T47D (cell line): ENCODE measurements at regions not wholly inside any gene's neighbourhood (a gene's known extent, or its start where the extent isn't known, plus 50 kb on each side); places are given as distances from the start of the nearest gene placed in this dataset.
"Not testable (repeated sequence)": the region's sequence is repeated elsewhere in the genome, so short reads cannot be mapped to it uniquely, and the experiment has no call there.

Experiments used
- DNase-seq, 2 experiments: peaks; one replicate each; pipeline versions ENCODE4 v3.0.0 to v3.0.0-alpha.2; 2011 to 2012; ENCODE audit warnings: low read depth in 1 of 2, low spot score in 1 of 2
- JUND ChIP-seq: IDR thresholded peaks from 2 replicates; pipeline ENCODE4 v1.6.1; 2012; ENCODE audit warnings: low read depth
- in situ Hi-C: cut with HindIII; loops from 2 replicates; pipeline ENCODE4 v1.10.0; 2016; ENCODE audit warnings: low sequenced_read_pairs, low pct_unique_long_range_greater_than_20kb

GRCh38 chr15:81812456-81812855 is 233.4 kb downstream of the MEX3B start:
- TF ChIP-seq JUND = no peak
- in situ Hi-C loops = no loop called here
- DNase-seq = no peak

GRCh38 chr15:81811736-81812135 is 234.1 kb downstream of the MEX3B start:
- no peak for DNase-seq
- in situ Hi-C loops = no loop called here
- TF ChIP-seq JUND = no peak

- DNase-seq = peak in 1 of 2 experiments; percentile 48
- no peak for TF ChIP-seq JUND
- in situ Hi-C loops = no loop called here
These were observed 236.3 kb downstream of the MEX3B start for GRCh38 chr15:81809543-81809942.

- no peak for DNase-seq
- TF ChIP-seq JUND = no peak
- in situ Hi-C loops = no loop called here
These were observed 238.0 kb downstream of the MEX3B start for GRCh38 chr15:81807806-81808205.

GRCh38 chr15:81807186-81807585 is 238.6 kb downstream of the MEX3B start:
- no peak for DNase-seq
- no peak for TF ChIP-seq JUND
- in situ Hi-C loops = no loop called here

- in situ Hi-C loops = no loop called here
- no peak for TF ChIP-seq JUND
- no peak for DNase-seq
These were observed 249.9 kb downstream of the MEX3B start for GRCh38 chr15:81795899-81796298.

- in situ Hi-C loops = no loop called here
- no peak for TF ChIP-seq JUND
- no peak for DNase-seq
These were observed 253.2 kb downstream of the MEX3B start for GRCh38 chr15:81792646-81793045.

GRCh38 chr15:81791322-81791721 is 254.5 kb downstream of the MEX3B start:
- in situ Hi-C loops, DNase-seq: not testable (repeated sequence)

- in situ Hi-C loops = no loop called here
- DNase-seq = no peak
- TF ChIP-seq JUND = no peak
These were observed 256.4 kb downstream of the MEX3B start for GRCh38 chr15:81789403-81789802.

- TF ChIP-seq JUND = no peak
- in situ Hi-C loops = no loop called here
These were observed 259.0 kb downstream of the MEX3B start for GRCh38 chr15:81786776-81787175.

GRCh38 chr15:81785679-81786078 is 260.1 kb downstream of the MEX3B start:
- no peak for DNase-seq
- TF ChIP-seq JUND = no peak
- in situ Hi-C loops = no loop called here

More at GRCh38 chr15:81786776-81787175, 259.0 kb downstream of the MEX3B start:
- no peak for DNase-seq

GRCh38 chr15:81785181-81785580 is 260.6 kb downstream of the MEX3B start:
- in situ Hi-C loops = no loop called here
- no peak for TF ChIP-seq JUND
- no peak for DNase-seq

- in situ Hi-C loops = no loop called here
- TF ChIP-seq JUND = no peak
- DNase-seq = no peak
These were observed 261.1 kb downstream of the MEX3B start for GRCh38 chr15:81784751-81785150.

- no peak for TF ChIP-seq JUND
- in situ Hi-C loops = no loop called here
- DNase-seq = no peak
These were observed 262.2 kb downstream of the MEX3B start for GRCh38 chr15:81783586-81783985.
